ENCODE measurements at regions not wholly inside any gene's neighbourhood (a gene's known extent, or its start where the extent isn't known, plus 50 kb on each side); places are given as distances from the start of the nearest gene placed in this dataset.

- no peak for ATAC-seq
- DNase-seq: no peak
- Histone ChIP-seq H3K4me1 (no peaks in the 10 kb centered on the region), H3K27me3 (no peaks in the 10 kb centered on the region), H3K36me3 (no peaks in the 10 kb centered on the region), H3K27ac (no peak overlapping the region), H3K9me3 (peaks cover 0 to 29% (median 19%) of the 10 kb centered on the region in 12 donors), H3K4me3 (no peak overlapping the region)
- TF ChIP-seq POLR2A (IDR thresholded peaks at IDR 0.05) (no peak), CTCF (IDR thresholded peaks at IDR 0.05) (no peak)
- intact Hi-C loops (cut with DNase I): no loop called here
- WGBS, 4 donors: 73 to 84% (median 77%) methylated on average over 2 of the region's 2 CpGs
Measured at GRCh38 chr4:89446193-89446592, 138.6 kb upstream of the GPRIN3 start.

GRCh38 chr4:89439533-89439932 is 131.9 kb upstream of the GPRIN3 start:
- no peak for ATAC-seq
- DNase-seq: no peak
- H3K4me1 ChIP-seq: no peaks in the 10 kb centered on the region
- no peaks in the 10 kb centered on the region for H3K9me3 ChIP-seq
- intact Hi-C loops (cut with DNase I): loop anchor here in 5 of 10 donors (5.0 to 10.0 kb wide), 5 partner anchors 125 to 285 kb away; partner anchors contain the start of gene GPRIN3 (in 2 of the 5)
- no peak overlapping the region for H3K4me3 ChIP-seq
- no peak for TF ChIP-seq CTCF (IDR thresholded peaks at IDR 0.05)
- TF ChIP-seq POLR2A (IDR thresholded peaks at IDR 0.05): no peak
- no peaks in the 10 kb centered on the region for H3K36me3 ChIP-seq
- no peaks in the 10 kb centered on the region for H3K27me3 ChIP-seq
- no peak overlapping the region for H3K27ac ChIP-seq
- 73 to 85% (median 79%) methylated on average over 2 of the region's 2 CpGs for WGBS, 4 donors

- peak in 1 of 4 donors; percentile 42 for ATAC-seq
- no peak for DNase-seq
- no peaks in the 10 kb centered on the region for H3K9me3 ChIP-seq
- no peak overlapping the region for H3K4me3 ChIP-seq
- peak in 6 of 12 donors; percentile 10 to 34 (median 22) for TF ChIP-seq CTCF (IDR thresholded peaks at IDR 0.05)
- TF ChIP-seq POLR2A (IDR thresholded peaks at IDR 0.05): no peak
- WGBS, 4 donors: 75 to 82% (median 79%) methylated on average over 14 of the region's 14 CpGs
- H3K27ac ChIP-seq: no peak overlapping the region
- no peaks in the 10 kb centered on the region for H3K4me1 ChIP-seq
- no peaks in the 10 kb centered on the region for H3K27me3 ChIP-seq
- intact Hi-C loops (cut with DNase I): loop anchor here in 5 of 10 donors (5.0 to 10.0 kb wide), 5 partner anchors 123 to 283 kb away; partner anchors contain the start of gene GPRIN3 (in 2 of the 5)
- H3K36me3 ChIP-seq: no peaks in the 10 kb centered on the region
Measured at GRCh38 chr4:89438102-89438831, 130.7 kb upstream of the GPRIN3 start.

GRCh38 chr4:89434364-89434988 is 126.9 kb upstream of the GPRIN3 start:
- H3K27ac ChIP-seq: no peak overlapping the region
- DNase-seq (no peak), ATAC-seq (peak in 3 of 4 donors; percentile 52 to 70 (median 68))
- no peaks in the 10 kb centered on the region for H3K36me3 ChIP-seq
- TF ChIP-seq POLR2A (IDR thresholded peaks at IDR 0.05) (no peak), CTCF (IDR thresholded peaks at IDR 0.05) (peak; percentile 60 to 84 (median 72))
- H3K4me3 ChIP-seq: no peak overlapping the region
- H3K4me1 ChIP-seq: no peaks in the 10 kb centered on the region
- WGBS, 4 donors: 43 to 62% (median 56%) methylated on average over 3 of the region's 3 CpGs
- no peaks in the 10 kb centered on the region for H3K9me3 ChIP-seq
- H3K27me3 ChIP-seq: no peaks in the 10 kb centered on the region
- intact Hi-C loops (cut with DNase I): loop anchor here (1.0 to 10.0 kb wide), 10 partner anchors 120 to 280 kb away; partner anchors contain the start of gene GPRIN3 (in 2 of the 10)

Measured in heart left ventricle (tissue), 16 donors.